ENCODE measurements at regions not wholly inside any gene's neighbourhood (a gene's known extent, or its start where the extent isn't known, plus 50 kb on each side); places are given as distances from the start of the nearest gene placed in this dataset.

- Histone ChIP-seq H3K27me3 (no peaks in the 10 kb centered on the region), H3K4me3 (no peak overlapping the region), H3K36me3 (peaks cover 0 to 5% (median 0%) of the 10 kb centered on the region in 4 donors), H3K27ac (no peak overlapping the region), H3K9me3 (no peaks in the 10 kb centered on the region), H3K4me1 (peaks cover 0 to 3% (median 0%) of the 10 kb centered on the region in 4 donors)
- TF ChIP-seq POLR2AphosphoS5 (IDR thresholded peaks at IDR 0.05), result no peak
- TF ChIP-seq CTCF (IDR thresholded peaks at IDR 0.05), result no peak
- no peak for TF ChIP-seq EP300 (IDR thresholded peaks at IDR 0.05)
- TF ChIP-seq POLR2A (IDR thresholded peaks at IDR 0.05), result no peak
- WGBS, 2 donors, result 59 to 61% methylated on average over 8 of the region's 8 CpGs
- no peak for ATAC-seq (ENCODE audit: low FRiP score in 2 of 2)
- DNase-seq, result peak in 1 of 2 donors; percentile 13
Observed at GRCh38 chr3:159902546-159903314, 85.9 kb upstream of the IL12A start.

- DNase-seq (no peak), ATAC-seq (ENCODE audit: low FRiP score in 2 of 2) (no peak)
- no peaks in the 10 kb centered on the region for H3K9me3 ChIP-seq
- no peak overlapping the region for H3K4me3 ChIP-seq
- H3K36me3 ChIP-seq, result no peaks in the 10 kb centered on the region
- TF ChIP-seq POLR2AphosphoS5 (IDR thresholded peaks at IDR 0.05), result no peak
- TF ChIP-seq CTCF (IDR thresholded peaks at IDR 0.05), result no peak
- TF ChIP-seq POLR2A (IDR thresholded peaks at IDR 0.05), result no peak
- TF ChIP-seq EP300 (IDR thresholded peaks at IDR 0.05), result no peak
- H3K4me1 ChIP-seq, result peaks cover 0 to 3% (median 0%) of the 10 kb centered on the region in 4 donors
- WGBS, 2 donors, result 50 to 80% methylated on average over 2 of the region's 2 CpGs
- H3K27ac ChIP-seq, result no peak overlapping the region
- H3K27me3 ChIP-seq, result no peaks in the 10 kb centered on the region
Observed at GRCh38 chr3:159904455-159904854, 84.2 kb upstream of the IL12A start.

- ATAC-seq (ENCODE audit: low FRiP score in 2 of 2) (no peak), DNase-seq (no peak)
- Histone ChIP-seq H3K36me3 (no peaks in the 10 kb centered on the region), H3K4me3 (no peak overlapping the region), H3K27ac (no peak overlapping the region), H3K4me1 (peaks cover 0 to 3% (median 0%) of the 10 kb centered on the region in 4 donors), H3K9me3 (no peaks in the 10 kb centered on the region), H3K27me3 (no peaks in the 10 kb centered on the region)
- TF ChIP-seq POLR2AphosphoS5 (IDR thresholded peaks at IDR 0.05) (no peak), EP300 (IDR thresholded peaks at IDR 0.05) (no peak), POLR2A (IDR thresholded peaks at IDR 0.05) (no peak), CTCF (IDR thresholded peaks at IDR 0.05) (no peak)
- WGBS, 2 donors, result 70 to 92% methylated on average over 2 of the region's 2 CpGs
Observed at GRCh38 chr3:159904911-159905310, 83.7 kb upstream of the IL12A start.

GRCh38 chr3:159907828-159908227, 80.8 kb upstream of the IL12A start:
- no peak for DNase-seq
- H3K27ac ChIP-seq, result no peak overlapping the region
- TF ChIP-seq POLR2A (IDR thresholded peaks at IDR 0.05) (no peak), CTCF (IDR thresholded peaks at IDR 0.05) (no peak), EP300 (IDR thresholded peaks at IDR 0.05) (no peak), POLR2AphosphoS5 (IDR thresholded peaks at IDR 0.05) (no peak)
- H3K4me1 ChIP-seq, result peaks cover 0 to 12% (median 7%) of the 10 kb centered on the region in 4 donors
- no peaks in the 10 kb centered on the region for H3K27me3 ChIP-seq
- no peak for ATAC-seq (ENCODE audit: low FRiP score in 2 of 2)
- H3K36me3 ChIP-seq, result no peaks in the 10 kb centered on the region
- H3K9me3 ChIP-seq, result no peaks in the 10 kb centered on the region
- H3K4me3 ChIP-seq, result no peak overlapping the region
- WGBS, 2 donors, result 66 to 72% methylated on average over 1 of the region's 1 CpG
